ENCODE measurements at regions not wholly inside any gene's neighbourhood (a gene's known extent, or its start where the extent isn't known, plus 50 kb on each side); places are given as distances from the start of the nearest gene placed in this dataset.

- H3K4me3 ChIP-seq (ENCODE audit: control insufficient read depth, low read depth, low read length), result no peak overlapping the region
- no peak for DNase-seq (ENCODE audit: low read depth)
- no peak for TF ChIP-seq CTCF (conservative IDR thresholded peaks at IDR 0.05; ENCODE audit: control insufficient read depth, insufficient read depth, low read depth, low read length)
These were observed 222.9 kb upstream of the ZC3H12C start for GRCh38 chr11:109870297-109870696.

DNA sequence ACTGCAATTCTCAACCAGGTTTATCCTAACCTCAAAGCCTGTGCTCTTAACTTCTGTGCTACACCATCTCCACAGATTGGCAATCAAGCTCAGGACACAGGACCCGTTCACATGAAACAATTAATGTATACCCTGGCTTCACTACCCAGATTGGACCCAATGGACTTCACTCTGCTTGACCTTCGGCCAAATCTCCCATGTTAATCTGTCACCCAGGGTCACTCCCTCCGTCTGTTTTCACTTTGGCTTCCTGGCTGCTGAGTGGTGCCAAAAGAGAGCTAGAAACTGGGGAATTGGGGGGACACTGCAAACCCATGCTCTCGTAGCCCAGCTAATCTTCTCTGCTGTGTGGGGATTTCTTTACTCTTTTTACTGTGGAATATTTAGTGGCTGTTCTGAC, 216.1 kb upstream of the ZC3H12C start:
- no peak overlapping the region for H3K4me3 ChIP-seq (ENCODE audit: control insufficient read depth, low read depth, low read length)
- DNase-seq (ENCODE audit: low read depth), result no peak
- TF ChIP-seq CTCF (conservative IDR thresholded peaks at IDR 0.05; ENCODE audit: control insufficient read depth, insufficient read depth, low read depth, low read length), result no peak

DNA sequence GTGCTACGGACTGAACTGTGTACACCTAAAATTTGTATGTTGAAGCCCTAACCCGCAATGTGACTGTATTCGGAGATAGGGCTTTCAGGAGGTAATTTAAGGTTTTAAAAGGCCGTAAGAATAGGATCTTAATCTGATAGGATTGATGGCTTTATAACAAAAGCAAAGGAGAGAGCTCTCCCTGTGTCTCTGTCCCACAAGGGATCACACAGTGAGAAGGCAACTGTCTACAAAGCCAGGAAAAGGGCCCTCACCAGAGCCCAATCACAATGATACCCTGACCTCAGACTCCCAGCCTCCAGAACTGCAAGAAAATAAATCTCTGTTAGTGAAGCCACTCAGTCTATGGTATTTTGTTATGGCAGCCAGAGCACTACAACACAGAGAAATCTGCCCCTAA, 208.7 kb upstream of the ZC3H12C start:
- no peak overlapping the region for H3K4me3 ChIP-seq (ENCODE audit: control insufficient read depth, low read depth, low read length)
- TF ChIP-seq CTCF (conservative IDR thresholded peaks at IDR 0.05; ENCODE audit: control insufficient read depth, insufficient read depth, low read depth, low read length), result no peak

GRCh38 chr11:109885006-109885405, 208.2 kb upstream of the ZC3H12C start:
- no peak for DNase-seq (ENCODE audit: low read depth)
- no peak overlapping the region for H3K4me3 ChIP-seq (ENCODE audit: control insufficient read depth, low read depth, low read length)
- no peak for TF ChIP-seq CTCF (conservative IDR thresholded peaks at IDR 0.05; ENCODE audit: control insufficient read depth, insufficient read depth, low read depth, low read length)

More for the DNA sequence above, 208.7 kb upstream of the ZC3H12C start:
- no peak for DNase-seq (ENCODE audit: low read depth)

- no peak overlapping the region for H3K4me3 ChIP-seq (ENCODE audit: control insufficient read depth, low read depth, low read length)
- no peak for TF ChIP-seq CTCF (conservative IDR thresholded peaks at IDR 0.05; ENCODE audit: control insufficient read depth, insufficient read depth, low read depth, low read length)
- no peak for DNase-seq (ENCODE audit: low read depth)
These were observed 200.8 kb upstream of the ZC3H12C start for GRCh38 chr11:109892321-109892794.

DNA sequence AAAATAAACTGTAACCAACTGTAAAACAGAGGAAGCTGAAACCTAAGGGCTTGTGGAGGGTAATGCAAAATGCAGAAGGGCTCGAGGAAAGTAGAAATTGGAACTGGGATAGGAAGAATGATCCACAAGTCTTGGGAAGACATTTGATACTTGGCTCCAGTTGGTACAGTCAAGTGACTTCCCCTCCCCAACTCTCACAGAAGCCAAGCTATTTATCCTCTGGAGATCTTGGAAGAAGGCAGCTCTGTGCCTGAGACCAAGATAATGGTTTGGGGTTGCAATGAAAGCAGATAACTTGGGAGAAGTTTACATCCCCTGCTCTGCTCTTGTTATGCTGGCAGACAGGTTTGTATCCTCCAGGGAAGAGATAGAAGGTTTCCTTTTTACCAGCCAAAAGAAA, 198.9 kb upstream of the ZC3H12C start:
- no peak overlapping the region for H3K4me3 ChIP-seq (ENCODE audit: control insufficient read depth, low read depth, low read length)
- TF ChIP-seq CTCF (conservative IDR thresholded peaks at IDR 0.05; ENCODE audit: control insufficient read depth, insufficient read depth, low read depth, low read length), result no peak
- DNase-seq (ENCODE audit: low read depth), result no peak

GRCh38 chr11:109898592-109898991, 194.6 kb upstream of the ZC3H12C start:
- DNase-seq (ENCODE audit: low read depth), result no peak
- H3K4me3 ChIP-seq (ENCODE audit: control insufficient read depth, low read depth, low read length), result no peak overlapping the region
- no peak for TF ChIP-seq CTCF (conservative IDR thresholded peaks at IDR 0.05; ENCODE audit: control insufficient read depth, insufficient read depth, low read depth, low read length)

All from fibroblast of mammary gland (primary cell).